IMR-90 (cell line): ENCODE measurements at regions not wholly inside any gene's neighbourhood (a gene's known extent, or its start where the extent isn't known, plus 50 kb on each side); places are given as distances from the start of the nearest gene placed in this dataset.

Experiments
- ATAC-seq: fragments of 200-7000 bp; cut with Tn5 transposase; 2 replicates; pipeline ENCODE4 v1.9.1; 2020; ENCODE audit warnings: low read depth, mild to moderate bottlenecking, moderate library complexity
- BruUV-seq: library from RNA; stranded (reverse); fragments of 400-500 nt; replicated peaks from 2 replicates; lab custom pipeline; 2021; lab: Mats Ljungman, UMichigan
- CTCF ChIA-PET: fragments of 300-600 bp; formaldehyde crosslinking; extraction: SDS; loops from one replicate; lab custom pipeline; 2021; ENCODE audit warnings: antibody characterized with exemption; lab: Yijun Ruan, JAX
- POLR2A ChIA-PET: fragments of 300-600 bp; sonication (Branson Sonifier 250); formaldehyde crosslinking; loops from one replicate; lab custom pipeline; 2022; ENCODE audit warnings: antibody characterized with exemption; ENCODE audit not compliant: unreplicated experiment; lab: Charles Lee
- DNase-seq: peaks from one replicate; pipeline ENCODE4 v3.0.0; 2013
- H2AFZ ChIP-seq: replicated peaks from 2 replicates; pipeline ENCODE3; 2013; ENCODE audit warnings: low read length, mild to moderate bottlenecking; ENCODE audit not compliant: poor library complexity
- H2AK5ac ChIP-seq: 2 replicates; pipeline ENCODE4 v1.6.1; 2013; ENCODE audit warnings: low read depth, low read length, inconsistent platforms
- H2AK9ac ChIP-seq: replicated peaks from 2 replicates; pipeline ENCODE3; 2013; ENCODE audit warnings: mild to moderate bottlenecking, low read depth, low read length, moderate library complexity; ENCODE audit not compliant: poor library complexity
- H2BK120ac ChIP-seq: 2 replicates; pipeline ENCODE4 v1.6.1; 2013; ENCODE audit warnings: low read depth, low read length, inconsistent platforms
- H2BK15ac ChIP-seq: 3 replicates; pipeline ENCODE4 v1.6.1; 2013; ENCODE audit warnings: low read depth, low read length, inconsistent platforms
- H2BK20ac ChIP-seq: 2 replicates; pipeline ENCODE4 v1.6.1; 2013; ENCODE audit warnings: low read depth, mild to moderate bottlenecking, inconsistent platforms, low read length, moderate library complexity
- H2BK5ac ChIP-seq: 2 replicates; pipeline ENCODE4 v1.6.1; 2013; ENCODE audit warnings: mild to moderate bottlenecking, low read depth, low read length, inconsistent platforms; ENCODE audit not compliant: poor library complexity, severe bottlenecking
- H3K14ac ChIP-seq: replicated peaks from 2 replicates; pipeline ENCODE4 v1.6.1; 2013; ENCODE audit warnings: low read depth, low read length, inconsistent platforms
- H3K18ac ChIP-seq: 2 replicates; pipeline ENCODE4 v1.6.1; 2013; ENCODE audit warnings: low read depth, low read length, control low read depth
- H3K23ac ChIP-seq: 2 replicates; pipeline ENCODE4 v1.6.1; 2013; ENCODE audit warnings: low read depth, low read length, inconsistent platforms
- H3K27ac ChIP-seq: 2 replicates; pipeline ENCODE4 v1.5.1; 2013; ENCODE audit warnings: mild to moderate bottlenecking, control low read depth, low read length; ENCODE audit not compliant: insufficient read depth
- H3K27me3 ChIP-seq: 2 replicates; pipeline ENCODE4 v1.6.1; 2013; ENCODE audit warnings: low read length; ENCODE audit not compliant: control insufficient read depth, insufficient read depth
- H3K36me3 ChIP-seq: 2 replicates; pipeline ENCODE4 v1.6.1; 2013; ENCODE audit warnings: low read length, mixed read lengths; ENCODE audit not compliant: control insufficient read depth, insufficient read depth
- H3K4ac ChIP-seq: 2 replicates; pipeline ENCODE4 v1.6.1; 2013; ENCODE audit warnings: low read depth, low read length, inconsistent platforms
- H3K4me1 ChIP-seq: 2 replicates; pipeline ENCODE4 v1.6.1; 2013; ENCODE audit warnings: low read length, mixed read lengths; ENCODE audit not compliant: control insufficient read depth, insufficient read depth
- H3K4me2 ChIP-seq: 2 replicates; pipeline ENCODE4 v1.6.1; 2013; ENCODE audit warnings: low read depth, mild to moderate bottlenecking, control low read depth, low read length, moderate library complexity
- H3K4me3 ChIP-seq: 2 replicates; pipeline ENCODE4 v1.5.1; 2013; ENCODE audit warnings: low read depth, mild to moderate bottlenecking, control low read depth, low read length, moderate library complexity; ENCODE audit not compliant: insufficient read depth
- H3K56ac ChIP-seq: 2 replicates; pipeline ENCODE4 v1.6.1; 2013; ENCODE audit warnings: low read length, inconsistent platforms; ENCODE audit not compliant: insufficient read depth; ENCODE audit errors: extremely low read depth
- H3K79me1 ChIP-seq, 2 experiments: 2 replicates each; pipeline ENCODE4 v1.6.1; 2013; ENCODE audit warnings: low read length in 2 of 2, inconsistent platforms in 1 of 2, low read depth in 1 of 2
- H3K9ac ChIP-seq: 2 replicates; pipeline ENCODE4 v1.6.1; 2013; ENCODE audit warnings: low read depth, low read length, control low read depth
- H3K9me1 ChIP-seq: 2 replicates; pipeline ENCODE4 v1.6.1; 2013; ENCODE audit warnings: low read length, inconsistent platforms; ENCODE audit not compliant: insufficient read depth
- H3K9me3 ChIP-seq: 2 replicates; pipeline ENCODE4 v1.6.1; 2013; ENCODE audit warnings: low read length; ENCODE audit not compliant: control insufficient read depth, insufficient read depth
- H4K20me1 ChIP-seq: 2 replicates; pipeline ENCODE4 v1.6.1; 2013; ENCODE audit warnings: low read length, inconsistent platforms; ENCODE audit not compliant: insufficient read depth
- H4K5ac ChIP-seq: 2 replicates; pipeline ENCODE4 v1.6.1; 2013; ENCODE audit warnings: mild to moderate bottlenecking, low read depth, low read length, control low read depth
- H4K8ac ChIP-seq, 2 experiments: 2 replicates each; pipeline ENCODE4 v1.6.1; 2013; ENCODE audit warnings: low read depth in 2 of 2, low read length in 2 of 2, control low read depth in 1 of 2, inconsistent platforms in 1 of 2
- H4K91ac ChIP-seq: 2 replicates; pipeline ENCODE4 v1.6.1; 2013; ENCODE audit warnings: low read depth, low read length, inconsistent platforms; ENCODE audit not compliant: insufficient read depth
- CEBPB ChIP-seq: IDR thresholded peaks from 2 replicates; pipeline ENCODE4 v1.6.1; 2012; ENCODE audit warnings: low read depth, low read length, improper control_type of control experiment
- MAZ ChIP-seq: IDR thresholded peaks from 2 replicates; pipeline ENCODE4 v1.6.1; 2012; ENCODE audit warnings: low read depth, mild to moderate bottlenecking, low read length, improper control_type of control experiment, moderate library complexity, borderline replicate concordance
- MXI1 ChIP-seq: IDR thresholded peaks from 2 replicates; pipeline ENCODE4 v1.6.1; 2012; ENCODE audit warnings: low read depth, mild to moderate bottlenecking, low read length, moderate library complexity, borderline replicate concordance
- SMC3 ChIP-seq: fragments of 150-350 bp; IDR thresholded peaks from 2 replicates; pipeline ENCODE4 v1.6.1; 2016; ENCODE audit warnings: low read depth, mild to moderate bottlenecking, antibody characterized with exemption, low read length, moderate library complexity
- dilution Hi-C: fragments of 300-500 bp; cut with HindIII; formaldehyde crosslinking; loops from one replicate; pipeline ENCODE4 v1.14.3; 2018; ENCODE audit warnings: low sequenced_read_pairs; ENCODE audit not compliant: unreplicated experiment
- in situ Hi-C: fragments of 300-500 bp; cut with MboI; formaldehyde crosslinking; loops from 3 replicates; pipeline ENCODE4 v1.14.3; 2019; ENCODE audit warnings: low sequenced_read_pairs, inconsistent platforms, mixed read lengths
- intact Hi-C: fragments of 100-400 bp; cut with micrococcal nuclease; formaldehyde crosslinking; loops from 2 replicates; pipeline ENCODE4 v1.10.0; 2022

- in situ Hi-C loops = no loop called here
- Histone ChIP-seq H2BK120ac (no peak overlapping the region), H3K14ac (no peak overlapping the region), H3K56ac (no peak overlapping the region), H3K9me1 (peaks cover 4% of the 10 kb centered on the region; the same call in 1 of the 2 replicates), H3K27me3 (no peaks in the 10 kb centered on the region), H4K5ac (no peak overlapping the region), H2BK15ac (no peak overlapping the region), H3K4me3 (no peak overlapping the region), H2BK20ac (no peak overlapping the region), H3K27ac (no peak overlapping the region), H3K18ac (no peak overlapping the region), H3K9ac (no peak overlapping the region), H3K9me3 (no peaks in the 10 kb centered on the region), H4K8ac (no peak overlapping the region), H3K4ac (no peak overlapping the region), H3K36me3 (no peaks in the 10 kb centered on the region), H2BK5ac (no peak overlapping the region), H3K4me1 (peaks cover 19% of the 10 kb centered on the region), H2AK5ac (no peak overlapping the region), H4K91ac (no peak overlapping the region), H4K20me1 (no peaks in the 10 kb centered on the region), H3K23ac (no peak overlapping the region), H2AFZ (no peak overlapping the region), H2AK9ac (no peak overlapping the region), H3K79me1 (no peaks in the 10 kb centered on the region), H3K4me2 (no peak overlapping the region)
- ATAC-seq (no peak), DNase-seq (no peak)
- CTCF ChIA-PET = no interaction called here
- dilution Hi-C loops = no loop called here
- POLR2A ChIA-PET = interaction anchor here (0.6 kb wide), 1 partner anchor 47 kb away, joined by 7 read pairs; no protein-coding TSS in a partner anchor
- no TSS peak for BruUV-seq
- intact Hi-C loops = no loop called here
- no peak for TF ChIP-seq CEBPB
- TF ChIP-seq MXI1 = no peak
- TF ChIP-seq SMC3 = no peak
- TF ChIP-seq MAZ = no peak
Observed at GRCh38 chr12:89945123-89945522, 236.5 kb upstream of the ATP2B1 start.
